ENCODE measurements at regions not wholly inside any gene's neighbourhood (a gene's known extent, or its start where the extent isn't known, plus 50 kb on each side); places are given as distances from the start of the nearest gene placed in this dataset.
A peak's percentile ranks its signal among the peaks of the same experiment; 100 is the strongest.

DNA sequence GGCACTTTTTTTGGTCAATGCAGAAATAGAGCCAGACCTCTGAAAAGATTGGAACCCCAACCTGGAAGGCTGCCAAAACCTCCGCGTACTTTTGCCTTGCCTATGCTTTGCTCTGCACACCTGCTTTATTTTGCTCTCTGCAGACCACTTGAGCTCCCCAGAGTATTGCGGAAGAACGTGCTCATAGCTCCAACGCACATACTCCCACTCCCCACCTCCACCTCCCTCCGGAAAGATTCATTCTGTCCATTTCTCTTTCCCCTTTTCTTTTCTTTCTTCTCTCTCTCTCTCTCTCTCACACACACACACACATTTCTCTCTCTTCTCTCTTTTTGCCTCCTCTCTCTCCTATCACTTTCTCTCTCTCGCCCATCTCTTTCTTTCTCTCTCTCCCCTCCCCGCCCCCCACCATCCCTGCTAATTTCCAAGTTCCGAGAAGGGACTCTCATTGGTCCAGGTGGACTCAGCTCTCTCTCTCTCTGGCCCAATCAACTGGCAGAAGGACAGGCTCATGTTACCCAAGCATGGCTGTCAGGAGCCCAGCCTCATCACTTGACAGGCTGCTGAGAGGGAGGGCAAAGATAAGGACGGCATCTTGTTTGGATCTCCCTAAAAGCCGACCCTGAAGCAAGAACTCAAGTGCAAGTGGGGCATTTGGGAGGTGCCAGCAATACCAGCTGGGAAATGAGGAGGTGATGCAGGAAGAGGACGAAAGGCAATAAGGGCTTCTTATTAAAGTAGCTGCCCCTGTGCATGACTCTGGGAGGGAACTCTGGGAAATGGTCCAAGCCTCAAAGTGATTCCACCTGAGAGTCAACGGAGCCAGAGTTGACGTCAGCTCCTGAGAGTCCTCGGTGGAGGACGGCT, 246.1 kb downstream of the LY86 start (continued):
- TF ChIP-seq ZBTB10 (tag by site-specific recombination; IDR thresholded peaks at IDR 0.05) (0 out of 2 replicates have a peak, but pooled peaks have one; percentile 32), ZNF692 (tag by site-specific recombination; IDR thresholded peaks at IDR 0.05) (no peak), KLF17 (tag by site-specific recombination; IDR thresholded peaks at IDR 0.05) (0 out of 2 replicates have a peak, but pooled peaks have one; percentile 23), ZNF48 (tag by site-specific recombination; IDR thresholded peaks at IDR 0.05) (no peak), ZNF423 (tag by site-specific recombination; IDR thresholded peaks at IDR 0.05) (no peak), KLF8 (tag by site-specific recombination; IDR thresholded peaks at IDR 0.05) (peak; percentile 44; the same call in 1 of the 2 replicates), REPIN1 (tag by site-specific recombination; IDR thresholded peaks at IDR 0.05; ENCODE audit: low read depth) (0 out of 2 replicates have a peak, but pooled peaks have one; percentile 58), ZNF146 (tag by site-specific recombination; IDR thresholded peaks at IDR 0.05) (no peak), ZNF571 (tag by site-specific recombination; IDR thresholded peaks at IDR 0.05) (no peak), PRDM1 (tag by site-specific recombination; IDR thresholded peaks at IDR 0.05) (peak; percentile 91), ZNF670 (tag by site-specific recombination; IDR thresholded peaks at IDR 0.05; ENCODE audit: low read depth) (no peak), ZNF157 (tag by site-specific recombination; IDR thresholded peaks at IDR 0.05) (peak; percentile 46), ZBTB17 (tag by site-specific recombination; IDR thresholded peaks at IDR 0.05) (peak; percentile 21; the same call in 1 of the 2 replicates), BCL11A (tag by site-specific recombination; IDR thresholded peaks at IDR 0.05; ENCODE audit: low read depth) (no peak), ZFHX2 (tag by site-specific recombination; conservative IDR thresholded peaks at IDR 0.05) (peak; percentile 79), ZNF2 (tag by site-specific recombination; IDR thresholded peaks at IDR 0.05) (peak; percentile 31; the same call in 1 of the 2 replicates), OSR2 (tag by site-specific recombination; IDR thresholded peaks at IDR 0.05) (peak; percentile 74), SP3 (tag by site-specific recombination; IDR thresholded peaks at IDR 0.05) (no peak), SP2 (tag by site-specific recombination; IDR thresholded peaks at IDR 0.05) (peak; percentile 39), ZNF701 (tag by site-specific recombination; IDR thresholded peaks at IDR 0.05) (no peak), ZNF324 (tag by site-specific recombination; IDR thresholded peaks at IDR 0.05) (no peak), ZXDB (tag by site-specific recombination; IDR thresholded peaks at IDR 0.05) (peak; percentile 23; the same call in 1 of the 2 replicates), ZNF548 (tag by site-specific recombination; IDR thresholded peaks at IDR 0.05) (no peak), SETDB1 (IDR thresholded peaks at IDR 0.05; ENCODE audit: insufficient read length, low read length) (no peak), EGR2 (tag by site-specific recombination; IDR thresholded peaks at IDR 0.05; ENCODE audit: low read depth) (peak; percentile 83; the same call in 1 of the 2 replicates)
- TF ChIP-seq, protein P1, sequence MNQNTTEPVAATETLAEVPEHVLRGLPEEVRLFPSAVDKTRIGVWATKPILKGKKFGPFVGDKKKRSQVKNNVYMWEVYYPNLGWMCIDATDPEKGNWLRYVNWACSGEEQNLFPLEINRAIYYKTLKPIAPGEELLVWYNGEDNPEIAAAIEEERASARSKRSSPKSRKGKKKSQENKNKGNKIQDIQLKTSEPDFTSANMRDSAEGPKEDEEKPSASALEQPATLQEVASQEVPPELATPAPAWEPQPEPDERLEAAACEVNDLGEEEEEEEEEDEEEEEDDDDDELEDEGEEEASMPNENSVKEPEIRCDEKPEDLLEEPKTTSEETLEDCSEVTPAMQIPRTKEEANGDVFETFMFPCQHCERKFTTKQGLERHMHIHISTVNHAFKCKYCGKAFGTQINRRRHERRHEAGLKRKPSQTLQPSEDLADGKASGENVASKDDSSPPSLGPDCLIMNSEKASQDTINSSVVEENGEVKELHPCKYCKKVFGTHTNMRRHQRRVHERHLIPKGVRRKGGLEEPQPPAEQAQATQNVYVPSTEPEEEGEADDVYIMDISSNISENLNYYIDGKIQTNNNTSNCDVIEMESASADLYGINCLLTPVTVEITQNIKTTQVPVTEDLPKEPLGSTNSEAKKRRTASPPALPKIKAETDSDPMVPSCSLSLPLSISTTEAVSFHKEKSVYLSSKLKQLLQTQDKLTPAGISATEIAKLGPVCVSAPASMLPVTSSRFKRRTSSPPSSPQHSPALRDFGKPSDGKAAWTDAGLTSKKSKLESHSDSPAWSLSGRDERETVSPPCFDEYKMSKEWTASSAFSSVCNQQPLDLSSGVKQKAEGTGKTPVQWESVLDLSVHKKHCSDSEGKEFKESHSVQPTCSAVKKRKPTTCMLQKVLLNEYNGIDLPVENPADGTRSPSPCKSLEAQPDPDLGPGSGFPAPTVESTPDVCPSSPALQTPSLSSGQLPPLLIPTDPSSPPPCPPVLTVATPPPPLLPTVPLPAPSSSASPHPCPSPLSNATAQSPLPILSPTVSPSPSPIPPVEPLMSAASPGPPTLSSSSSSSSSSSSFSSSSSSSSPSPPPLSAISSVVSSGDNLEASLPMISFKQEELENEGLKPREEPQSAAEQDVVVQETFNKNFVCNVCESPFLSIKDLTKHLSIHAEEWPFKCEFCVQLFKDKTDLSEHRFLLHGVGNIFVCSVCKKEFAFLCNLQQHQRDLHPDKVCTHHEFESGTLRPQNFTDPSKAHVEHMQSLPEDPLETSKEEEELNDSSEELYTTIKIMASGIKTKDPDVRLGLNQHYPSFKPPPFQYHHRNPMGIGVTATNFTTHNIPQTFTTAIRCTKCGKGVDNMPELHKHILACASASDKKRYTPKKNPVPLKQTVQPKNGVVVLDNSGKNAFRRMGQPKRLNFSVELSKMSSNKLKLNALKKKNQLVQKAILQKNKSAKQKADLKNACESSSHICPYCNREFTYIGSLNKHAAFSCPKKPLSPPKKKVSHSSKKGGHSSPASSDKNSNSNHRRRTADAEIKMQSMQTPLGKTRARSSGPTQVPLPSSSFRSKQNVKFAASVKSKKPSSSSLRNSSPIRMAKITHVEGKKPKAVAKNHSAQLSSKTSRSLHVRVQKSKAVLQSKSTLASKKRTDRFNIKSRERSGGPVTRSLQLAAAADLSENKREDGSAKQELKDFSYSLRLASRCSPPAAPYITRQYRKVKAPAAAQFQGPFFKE (tag by site-specific recombination; IDR thresholded peaks at IDR 0.05; ENCODE audit: borderline replicate concordance), result no peak
- TF ChIP-seq, protein P2, sequence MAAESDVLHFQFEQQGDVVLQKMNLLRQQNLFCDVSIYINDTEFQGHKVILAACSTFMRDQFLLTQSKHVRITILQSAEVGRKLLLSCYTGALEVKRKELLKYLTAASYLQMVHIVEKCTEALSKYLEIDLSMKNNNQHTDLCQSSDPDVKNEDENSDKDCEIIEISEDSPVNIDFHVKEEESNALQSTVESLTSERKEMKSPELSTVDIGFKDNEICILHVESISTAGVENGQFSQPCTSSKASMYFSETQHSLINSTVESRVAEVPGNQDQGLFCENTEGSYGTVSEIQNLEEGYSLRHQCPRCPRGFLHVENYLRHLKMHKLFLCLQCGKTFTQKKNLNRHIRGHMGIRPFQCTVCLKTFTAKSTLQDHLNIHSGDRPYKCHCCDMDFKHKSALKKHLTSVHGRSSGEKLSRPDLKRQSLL (tag by site-specific recombination; IDR thresholded peaks at IDR 0.05), result no peak

Measured in HEK293 (cell line).